Activated naive CD4-positive, alpha-beta T cell treated with Interleukin-2 at 50 U/mL for 16 hours (primary cell): ENCODE measurements at regions not wholly inside any gene's neighbourhood (a gene's known extent, or its start where the extent isn't known, plus 50 kb on each side); places are given as distances from the start of the nearest gene placed in this dataset.
"Not testable (repeated sequence)": the region's sequence is repeated elsewhere in the genome, so short reads cannot be mapped to it uniquely, and the experiment has no call there.

Experiments used
- DNase-seq: peaks from one replicate; pipeline ENCODE4 v3.0.0-alpha.2; 2020

DNA sequence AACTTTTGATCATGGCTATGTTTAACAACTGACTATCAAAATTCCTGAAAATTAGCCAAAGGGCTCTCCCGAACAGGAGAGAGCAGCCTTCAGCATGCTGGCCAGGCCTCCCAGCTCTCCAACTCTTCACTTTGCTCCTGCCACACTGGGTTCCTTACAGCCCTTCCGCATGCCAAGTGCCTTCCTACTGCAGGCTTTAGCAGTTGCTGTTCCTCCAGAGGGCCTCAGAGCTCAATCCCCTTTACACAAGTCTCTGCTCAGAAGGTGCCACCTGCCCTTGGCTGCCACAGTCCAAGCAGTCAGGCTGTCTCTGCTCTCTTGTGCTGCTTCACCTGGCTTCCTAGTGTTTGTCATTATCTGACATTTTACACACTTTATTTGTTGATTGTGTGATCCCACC lies 553.1 kb upstream of the PPP2R3A start:
- no peak for DNase-seq

GRCh38 chr3:135416182-135416581 lies 549.3 kb upstream of the PPP2R3A start:
- no peak for DNase-seq

- no peak for DNase-seq
These were observed 546.4 kb upstream of the PPP2R3A start for GRCh38 chr3:135419155-135419554.

DNA sequence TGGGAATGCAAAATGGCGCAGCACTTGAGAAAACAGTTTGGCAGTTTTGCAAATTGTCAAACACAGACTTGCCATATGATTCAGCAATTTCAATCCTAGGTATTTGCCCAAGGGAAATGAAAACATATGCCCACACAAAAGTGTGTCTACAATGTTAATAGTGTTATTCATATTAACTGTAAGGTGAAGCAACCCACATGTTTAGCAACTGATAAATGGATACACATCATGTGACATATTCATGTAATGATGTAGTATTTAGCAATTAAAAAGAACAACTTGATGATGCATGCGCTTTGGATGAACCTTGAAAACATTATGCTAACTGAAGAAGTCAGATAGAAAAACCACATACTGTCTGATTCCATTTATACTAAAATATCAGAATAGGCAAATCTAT lies 539.0 kb upstream of the PPP2R3A start:
- DNase-seq = no peak

- no peak for DNase-seq
These were observed 533.1 kb upstream of the PPP2R3A start for GRCh38 chr3:135432402-135432801.

DNA sequence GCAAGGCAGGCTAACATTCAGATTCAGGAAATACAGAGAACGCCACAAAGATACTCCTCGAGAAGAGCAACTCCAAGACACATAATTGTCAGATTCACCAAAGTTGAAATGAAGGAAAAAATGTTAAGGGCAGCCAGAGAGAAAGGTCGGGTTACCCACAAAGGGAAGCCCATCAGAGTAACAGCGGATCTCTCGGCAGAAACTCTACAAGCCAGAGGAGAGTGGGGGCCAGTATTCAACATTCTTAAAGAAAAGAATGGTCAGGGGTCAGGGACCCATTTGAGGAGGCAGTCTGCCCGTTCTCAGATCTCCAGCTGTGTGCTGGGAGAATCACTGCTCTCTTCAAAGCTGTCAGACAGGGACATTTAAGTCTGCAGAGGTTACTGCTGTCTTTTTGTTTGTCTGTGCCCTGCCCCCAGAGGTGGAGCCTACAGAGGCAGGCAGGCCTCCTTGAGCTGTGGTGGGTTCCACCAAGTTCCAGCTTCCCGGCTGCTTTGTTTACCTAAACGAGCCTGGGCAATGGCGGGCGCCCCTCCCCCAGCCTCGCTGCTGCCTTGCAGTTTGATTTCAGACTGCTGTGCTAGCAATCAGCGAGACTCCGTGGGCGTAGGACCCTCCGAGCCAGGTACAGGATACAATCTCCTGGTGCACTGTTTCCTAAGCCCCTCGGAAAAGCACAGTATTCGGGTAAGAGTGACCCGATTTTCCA lies 526.5 kb upstream of the PPP2R3A start:
- DNase-seq = not testable (repeated sequence)

DNA sequence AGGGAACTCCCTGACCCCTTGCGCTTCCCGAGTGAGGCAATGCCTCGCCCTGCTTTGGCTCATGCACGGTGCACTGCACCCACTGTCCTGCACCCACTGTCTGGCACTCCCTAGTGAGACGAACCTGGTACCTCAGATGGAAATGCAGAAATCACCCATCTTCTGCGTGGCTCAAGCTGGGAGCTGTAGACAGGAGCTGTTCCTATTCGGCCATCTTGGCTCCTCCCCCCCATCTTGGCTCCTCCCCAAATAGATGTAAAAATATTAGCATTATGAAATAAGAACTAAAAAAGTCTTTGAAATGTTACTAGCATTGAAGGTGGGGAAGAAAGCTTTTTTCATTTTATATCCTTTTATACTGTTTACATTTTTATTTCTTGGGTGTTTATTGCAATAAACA lies 525.9 kb upstream of the PPP2R3A start:
- not testable (repeated sequence) for DNase-seq

DNA sequence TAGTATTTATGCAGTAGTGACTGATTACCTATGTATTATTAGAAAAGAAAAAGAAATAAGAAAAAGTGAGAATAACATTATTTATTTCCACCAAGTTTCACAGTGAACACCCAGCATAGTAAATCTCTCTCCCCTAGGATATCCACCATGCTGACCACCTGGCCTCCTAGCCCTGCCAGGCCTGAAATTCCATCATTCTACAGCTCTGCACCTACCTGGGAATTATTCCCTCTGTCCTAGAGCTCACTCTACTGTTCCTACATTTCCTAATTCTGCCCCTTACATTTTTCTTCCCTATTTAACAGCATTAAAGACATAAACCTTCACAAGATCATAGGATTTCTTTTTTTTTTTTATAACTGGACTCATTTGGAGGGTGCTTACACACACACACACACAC lies 525.3 kb upstream of the PPP2R3A start:
- no peak for DNase-seq

DNA sequence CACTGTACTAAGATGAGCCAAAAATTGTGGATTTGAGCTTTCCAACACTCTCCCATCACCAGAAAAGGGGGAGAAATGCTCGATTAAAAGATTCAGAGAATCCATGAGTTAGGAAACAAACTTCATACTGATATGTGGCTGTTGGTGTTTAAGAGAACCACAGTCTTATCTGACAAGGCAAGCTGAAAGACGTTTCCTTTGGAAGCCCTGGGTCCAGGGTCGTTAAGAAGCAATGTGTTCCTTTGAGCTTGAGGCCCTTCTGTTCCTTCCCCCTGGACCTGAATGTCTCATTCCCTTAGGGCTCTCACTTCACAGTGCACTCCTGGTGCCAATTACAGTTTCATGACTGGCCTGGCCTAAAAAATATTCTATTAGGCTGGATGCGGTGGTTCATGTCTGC lies 524.8 kb upstream of the PPP2R3A start:
- DNase-seq = no peak

GRCh38 chr3:135444058-135444457 lies 521.5 kb upstream of the PPP2R3A start:
- DNase-seq = no peak

- no peak for DNase-seq
These were observed 518.0 kb upstream of the PPP2R3A start for GRCh38 chr3:135447483-135447882.

GRCh38 chr3:135448520-135448919 lies 517.0 kb upstream of the PPP2R3A start:
- DNase-seq = no peak

DNA sequence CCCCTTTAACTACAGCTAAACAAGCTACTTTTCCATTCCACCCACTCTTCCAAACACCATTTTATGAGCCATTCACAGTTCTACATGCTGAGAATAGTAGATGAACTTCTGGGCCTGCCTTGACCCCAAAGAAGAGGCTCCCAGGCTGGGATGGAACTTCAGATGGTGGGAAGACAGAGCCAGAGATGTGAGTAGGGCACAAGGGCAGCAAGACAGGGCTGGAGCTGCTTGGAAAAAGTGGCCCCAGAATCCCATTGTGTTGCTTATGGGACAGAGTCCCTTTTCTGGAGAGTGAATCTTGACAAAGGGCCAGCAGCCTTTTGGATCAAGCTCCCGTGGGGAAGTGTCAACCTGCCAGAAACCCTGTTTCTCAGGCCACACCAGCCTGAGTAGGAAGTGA lies 516.5 kb upstream of the PPP2R3A start:
- no peak for DNase-seq

DNA sequence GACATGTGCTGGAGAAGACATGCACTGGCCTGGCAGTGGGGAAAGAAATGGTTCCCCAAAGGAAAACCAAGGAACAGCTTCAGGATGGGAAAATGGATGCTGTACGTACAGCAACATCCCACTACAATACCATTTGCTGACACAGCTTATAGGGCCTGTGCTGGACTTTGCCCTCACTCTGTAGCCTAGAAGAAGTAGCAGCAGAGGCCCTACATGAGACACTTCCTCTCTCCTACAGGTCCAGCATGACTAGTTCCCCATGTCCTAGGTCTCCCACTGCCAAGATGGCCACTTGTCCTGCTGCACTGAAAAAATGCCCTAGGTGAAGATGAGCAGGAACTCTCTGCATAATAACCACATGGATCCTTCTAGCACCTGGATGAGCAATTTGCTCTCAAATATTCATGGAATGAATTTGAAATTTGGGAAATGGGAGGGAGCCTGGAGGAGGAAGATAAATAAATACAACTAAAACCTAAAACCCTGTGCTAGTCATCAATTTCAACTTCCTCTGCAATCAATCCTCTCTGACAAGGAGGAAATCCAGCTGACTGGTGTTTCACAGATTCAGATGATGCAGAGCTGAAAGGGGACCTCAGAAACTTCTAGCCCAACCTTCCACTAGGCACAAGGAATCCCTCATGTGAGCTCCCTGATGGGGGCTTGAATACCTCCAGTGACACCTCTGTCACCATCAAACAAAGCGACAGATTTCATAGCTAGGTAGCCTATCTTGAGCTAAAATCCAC lies 514.3 kb upstream of the PPP2R3A start:
- no peak for DNase-seq

GRCh38 chr3:135452881-135453280 lies 512.6 kb upstream of the PPP2R3A start:
- no peak for DNase-seq

GRCh38 chr3:135453326-135453725 lies 512.2 kb upstream of the PPP2R3A start:
- no peak for DNase-seq

DNA sequence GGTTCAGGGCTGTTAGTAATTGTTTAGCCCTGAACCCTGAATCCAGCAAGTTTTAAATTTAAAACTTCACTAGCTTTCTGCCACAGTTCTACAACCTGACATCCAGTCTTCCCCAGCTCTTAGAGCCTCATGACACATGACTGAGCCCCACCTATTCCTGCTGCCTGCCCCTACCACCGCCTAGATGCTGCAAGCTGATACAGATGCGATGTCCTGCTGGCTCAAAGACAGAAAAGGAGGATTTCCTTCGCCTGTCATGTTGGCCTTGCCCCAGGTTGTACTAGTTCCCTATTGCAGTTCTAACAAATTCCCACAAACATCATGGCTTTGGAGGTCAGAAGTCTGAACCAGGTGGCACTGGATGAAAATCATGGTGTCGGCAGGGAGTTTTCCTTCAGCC lies 510.6 kb upstream of the PPP2R3A start:
- no peak for DNase-seq

- DNase-seq = no peak
These were observed 509.3 kb upstream of the PPP2R3A start for GRCh38 chr3:135456108-135456790.

- DNase-seq = no peak
These were observed 506.8 kb upstream of the PPP2R3A start for GRCh38 chr3:135458541-135459322.

- no peak for DNase-seq
These were observed 505.3 kb upstream of the PPP2R3A start for GRCh38 chr3:135460273-135460672.

- DNase-seq = no peak
These were observed 493.6 kb upstream of the PPP2R3A start for GRCh38 chr3:135471911-135472310.

- DNase-seq = no peak
These were observed 492.1 kb upstream of the PPP2R3A start for GRCh38 chr3:135473449-135473848.

DNA sequence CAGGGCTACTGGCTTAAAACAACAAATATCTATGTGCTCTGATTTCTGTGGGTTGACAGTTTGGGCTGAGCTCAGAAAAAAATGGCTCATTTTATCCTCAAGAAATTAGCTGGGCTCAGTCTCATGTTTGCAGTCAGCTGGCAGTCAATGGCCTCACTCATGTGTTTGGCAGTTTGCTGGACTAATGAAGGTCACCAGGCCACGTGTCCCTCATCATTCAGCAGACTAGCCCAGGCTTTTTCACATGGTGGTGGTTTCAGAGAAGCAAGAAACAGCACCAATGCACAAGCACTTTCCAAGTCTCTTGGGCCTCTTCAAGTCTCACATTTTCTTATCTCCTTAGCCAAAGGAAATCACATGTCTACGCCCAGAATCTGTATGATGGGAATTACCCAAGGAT lies 478.3 kb upstream of the PPP2R3A start:
- no peak for DNase-seq
